HG03025 (cell line): ENCODE measurements at regions not wholly inside any gene's neighbourhood (a gene's known extent, or its start where the extent isn't known, plus 50 kb on each side); places are given as distances from the start of the nearest gene placed in this dataset.
"Not testable (repeated sequence)": the region's sequence is repeated elsewhere in the genome, so short reads cannot be mapped to it uniquely, and the experiment has no call there.

Source experiments
- ATAC-seq: cut with Tn5 transposase; IDR thresholded peaks from one replicate; pipeline ENCODE4 v1.9.1; 2021; ENCODE audit warnings: mild to moderate bottlenecking, moderate library complexity; ENCODE audit not compliant: unreplicated experiment, low FRiP score

DNA sequence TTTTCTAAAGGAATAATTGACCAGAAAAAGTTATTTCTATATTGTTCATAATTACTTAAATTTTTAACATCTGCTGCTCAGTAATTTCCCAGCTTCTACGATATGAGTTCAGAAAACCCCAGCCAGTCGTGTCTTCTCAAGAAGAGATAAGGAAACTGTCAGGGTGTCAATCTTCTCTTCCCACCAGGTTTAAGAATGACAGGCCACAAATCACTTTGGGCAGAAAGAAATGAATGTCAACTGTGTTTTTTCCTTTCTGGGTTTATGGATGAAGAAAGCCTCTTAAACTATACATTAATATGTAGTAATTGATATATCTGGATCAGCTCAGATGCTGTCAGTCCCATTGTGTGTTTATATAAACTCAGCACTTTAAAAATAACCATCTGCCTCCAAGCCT is 453.2 kb upstream of the NUDT12 start:
- no peak for ATAC-seq

DNA sequence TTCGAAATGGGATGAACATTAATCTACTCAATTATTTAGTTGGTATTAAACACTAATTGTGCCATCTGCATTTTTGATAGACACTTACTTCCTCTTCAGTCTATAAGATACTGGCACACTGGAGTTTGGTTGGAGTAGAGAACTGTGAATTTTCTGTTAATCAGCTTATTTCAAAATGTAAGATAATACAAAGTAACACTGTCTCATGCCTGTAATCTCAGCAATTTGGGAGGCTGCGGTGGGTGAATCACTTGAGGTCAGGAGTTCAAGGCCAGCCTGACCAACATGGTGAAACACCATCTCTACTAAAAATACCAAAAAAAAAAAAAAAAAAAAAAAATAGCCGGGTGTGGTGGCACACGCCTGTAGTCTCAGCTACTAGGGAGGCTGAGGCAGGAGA is 440.2 kb upstream of the NUDT12 start:
- ATAC-seq: not testable (repeated sequence)

DNA sequence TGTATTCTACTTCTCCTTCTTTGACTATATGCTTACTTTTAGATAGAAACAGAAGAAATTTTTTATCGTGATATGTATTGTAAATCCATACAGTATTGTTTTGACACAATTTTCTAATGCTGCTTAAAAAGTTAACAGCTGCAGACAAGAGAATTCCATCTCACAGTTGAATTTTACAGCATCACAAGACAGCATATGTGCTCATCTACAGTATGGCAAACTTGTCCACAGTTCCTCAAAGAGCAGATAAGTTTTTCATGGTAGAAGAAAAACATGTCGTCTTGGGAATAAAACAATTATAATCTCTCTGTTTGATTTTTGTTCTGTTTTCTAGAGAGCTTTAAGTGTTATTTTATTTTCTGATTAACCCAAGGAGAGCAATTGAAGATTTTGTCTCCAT is 438.5 kb upstream of the NUDT12 start:
- no peak for ATAC-seq

DNA sequence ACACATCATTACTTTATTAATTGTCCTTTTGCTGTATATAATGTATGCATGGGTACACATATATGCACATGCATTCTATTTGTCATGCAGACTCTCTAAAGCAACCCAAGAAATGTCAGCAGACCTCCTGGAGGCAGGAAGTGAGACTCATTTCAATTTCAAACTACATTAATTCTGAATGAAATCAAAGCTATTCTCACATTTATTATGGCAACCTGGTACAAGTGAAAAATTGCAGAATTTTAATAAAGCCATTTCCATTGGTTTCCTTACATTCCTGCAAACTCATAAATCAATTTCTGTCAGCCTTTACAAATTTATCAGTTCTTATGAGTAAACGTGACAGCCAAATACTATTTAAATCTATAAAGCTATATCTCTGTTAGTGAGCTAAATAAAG is 430.4 kb upstream of the NUDT12 start:
- no peak for ATAC-seq

DNA sequence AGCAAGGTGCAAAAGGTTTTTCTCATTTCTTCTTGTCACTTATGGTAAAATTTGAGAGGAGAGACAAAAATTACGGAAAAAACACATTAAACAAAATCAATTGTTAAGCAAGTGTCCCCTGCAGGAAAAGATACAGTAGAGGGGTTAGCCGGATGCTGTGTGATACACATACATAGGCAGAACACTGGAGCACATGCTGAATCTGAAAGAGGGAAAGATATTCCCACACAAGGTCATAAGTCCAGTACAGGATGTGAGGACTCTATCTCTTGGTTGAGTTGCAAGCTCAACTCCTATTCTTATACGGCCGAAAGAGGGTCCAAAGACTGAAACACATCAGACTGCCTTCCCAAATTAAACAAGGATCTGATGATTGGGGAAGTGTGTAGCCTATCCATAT is 427.5 kb upstream of the NUDT12 start:
- no peak for ATAC-seq

DNA sequence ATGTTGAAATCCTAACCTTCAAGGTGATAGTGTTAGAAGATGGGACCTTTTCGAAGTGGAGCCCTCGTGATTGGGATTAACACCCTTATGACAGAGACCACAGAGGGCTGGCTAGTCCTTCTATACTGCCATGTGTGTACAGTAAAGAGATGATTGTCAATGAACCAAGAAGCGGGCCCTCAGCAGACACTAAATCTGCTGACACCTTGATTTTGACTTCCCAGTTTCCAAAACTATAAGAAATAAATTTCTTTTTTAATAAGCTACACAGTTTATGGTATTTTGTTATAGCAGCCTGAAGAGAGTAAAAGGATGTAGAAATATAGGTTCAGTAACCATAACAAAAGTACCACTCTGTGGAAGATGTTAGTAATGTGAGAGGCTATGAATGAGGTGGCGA is 419.0 kb upstream of the NUDT12 start:
- ATAC-seq: no peak

DNA sequence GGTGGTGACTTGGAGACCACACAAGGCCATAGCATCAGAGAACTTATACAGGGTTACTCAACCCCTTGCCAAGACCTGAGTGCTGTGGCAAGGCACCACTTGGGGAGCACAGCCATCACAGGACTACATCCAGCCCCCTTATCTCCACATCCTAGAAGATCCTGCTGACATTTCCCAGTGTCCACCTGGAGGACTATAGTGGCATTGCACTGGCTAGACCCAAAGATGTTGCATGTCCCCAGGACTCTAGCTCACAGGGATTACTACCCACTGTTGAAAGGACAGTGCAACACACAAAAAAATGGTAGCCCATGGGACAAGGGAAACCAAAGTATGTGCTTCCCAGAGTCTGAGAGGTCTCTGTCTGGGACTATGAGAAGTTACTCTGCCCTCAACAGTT is 411.1 kb upstream of the NUDT12 start:
- no peak for ATAC-seq

DNA sequence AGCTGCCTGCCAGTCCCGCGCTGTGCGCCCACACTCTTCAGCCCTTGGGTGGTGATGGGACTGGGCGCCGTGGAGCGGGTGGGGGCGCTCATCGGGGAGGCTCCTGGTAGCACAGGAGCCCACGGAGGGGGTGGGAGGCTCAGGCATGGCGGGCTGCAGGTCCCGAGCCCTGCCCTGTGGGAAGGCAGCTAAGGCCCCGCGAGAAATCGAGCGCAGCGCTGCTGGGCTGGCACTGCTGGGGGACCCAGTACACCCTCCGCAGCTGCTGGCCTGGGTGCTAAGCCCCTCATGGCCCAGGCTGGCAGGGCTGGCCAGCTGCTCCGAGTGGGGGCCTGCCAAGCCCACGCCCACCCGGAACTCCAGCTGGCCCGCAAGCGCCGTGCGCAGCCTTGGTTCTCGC is 403.7 kb upstream of the NUDT12 start:
- not testable (repeated sequence) for ATAC-seq

DNA sequence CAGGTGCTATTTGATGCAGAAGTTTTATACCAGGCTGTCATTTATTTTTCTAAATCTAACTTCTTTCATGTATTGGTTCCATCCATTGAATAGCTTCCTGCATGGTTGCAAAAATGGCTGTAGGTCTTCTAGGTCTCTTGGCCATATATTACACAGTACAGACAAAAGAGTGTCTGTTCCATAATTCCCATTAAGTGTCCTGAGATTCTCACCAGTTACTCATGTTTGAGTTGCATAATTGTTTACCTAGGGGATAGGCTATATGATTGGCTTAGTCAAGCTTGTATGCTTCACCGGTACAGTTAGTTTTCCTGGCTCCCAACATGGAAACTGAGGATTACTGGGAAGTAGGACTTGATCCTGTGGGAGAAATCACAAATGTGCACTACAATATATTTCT is 399.4 kb upstream of the NUDT12 start:
- no peak for ATAC-seq

DNA sequence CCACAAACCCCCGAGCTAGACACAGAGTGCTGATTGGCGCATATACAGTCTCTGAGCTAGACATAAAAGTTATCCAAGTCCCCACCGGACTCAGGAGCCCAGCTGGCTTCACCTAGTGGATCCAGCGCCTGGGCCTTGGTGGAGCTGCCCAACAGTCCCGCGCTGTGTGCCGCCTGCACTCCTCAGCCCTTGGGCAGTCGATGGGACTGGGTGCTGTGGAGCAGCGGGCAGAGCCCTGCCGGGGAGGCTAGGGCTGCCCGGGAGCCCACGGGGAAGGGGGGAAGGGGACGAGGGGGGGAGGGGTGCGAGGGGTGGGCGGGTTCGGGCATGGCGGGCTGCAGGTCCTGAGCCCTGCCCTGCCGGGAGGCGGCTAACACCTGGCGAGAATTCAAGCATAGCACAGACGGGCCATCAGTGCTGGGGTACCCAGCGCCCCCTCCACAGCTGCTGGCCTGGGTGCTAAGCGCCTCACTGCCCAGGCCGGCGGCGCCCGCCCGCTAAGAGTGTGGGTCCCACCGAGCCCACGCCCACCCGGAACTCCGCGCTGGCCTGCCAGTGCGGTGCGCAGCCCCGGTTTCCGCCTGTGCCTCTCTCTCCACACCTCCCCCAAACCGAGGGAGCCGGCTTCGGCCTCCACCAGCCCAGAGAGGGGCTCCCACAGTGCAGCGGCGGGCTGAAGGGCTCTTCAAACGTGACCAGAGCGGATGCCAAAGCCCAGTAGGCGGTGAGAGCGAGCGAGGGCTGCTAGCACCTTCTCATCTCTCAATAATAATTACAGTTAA is 391.2 kb upstream of the NUDT12 start:
- no peak for ATAC-seq

DNA sequence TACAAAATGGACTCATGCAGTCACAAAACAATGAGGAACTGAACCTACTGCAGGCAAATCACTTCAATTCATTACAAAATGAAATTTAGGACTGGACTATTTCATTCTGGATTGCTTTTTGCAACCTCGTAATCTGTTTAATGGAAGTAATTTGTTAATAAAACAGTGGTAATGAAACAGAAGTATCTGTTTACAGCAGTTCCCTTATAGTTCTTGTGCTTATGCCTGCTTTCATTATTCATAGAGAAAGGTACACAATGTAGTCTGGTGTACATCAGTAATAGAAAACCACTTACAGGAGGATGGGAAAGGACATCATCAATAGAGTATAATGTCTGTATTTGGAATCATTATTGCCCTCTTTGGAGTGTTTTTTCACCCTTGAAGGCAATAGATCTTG is 389.2 kb upstream of the NUDT12 start:
- no peak for ATAC-seq

DNA sequence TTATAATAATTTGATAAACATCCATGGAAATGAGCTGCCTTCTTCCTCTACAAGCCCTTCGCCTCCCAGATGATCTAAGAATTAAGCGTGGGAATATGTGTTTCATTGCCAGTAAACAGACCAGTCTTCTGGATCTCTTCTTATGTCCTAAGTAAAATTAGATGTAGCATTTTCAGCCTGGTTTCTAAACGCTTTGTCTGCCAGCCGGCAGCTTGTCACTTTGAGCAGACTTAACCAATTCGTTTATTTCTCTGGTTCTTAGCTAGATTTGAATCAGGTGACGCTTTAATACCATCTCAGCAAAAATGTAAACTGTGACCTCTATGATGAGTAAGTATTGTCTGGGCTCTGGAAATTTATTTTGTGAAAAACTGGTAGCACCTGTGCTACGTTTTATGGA is 380.6 kb upstream of the NUDT12 start:
- ATAC-seq: no peak

DNA sequence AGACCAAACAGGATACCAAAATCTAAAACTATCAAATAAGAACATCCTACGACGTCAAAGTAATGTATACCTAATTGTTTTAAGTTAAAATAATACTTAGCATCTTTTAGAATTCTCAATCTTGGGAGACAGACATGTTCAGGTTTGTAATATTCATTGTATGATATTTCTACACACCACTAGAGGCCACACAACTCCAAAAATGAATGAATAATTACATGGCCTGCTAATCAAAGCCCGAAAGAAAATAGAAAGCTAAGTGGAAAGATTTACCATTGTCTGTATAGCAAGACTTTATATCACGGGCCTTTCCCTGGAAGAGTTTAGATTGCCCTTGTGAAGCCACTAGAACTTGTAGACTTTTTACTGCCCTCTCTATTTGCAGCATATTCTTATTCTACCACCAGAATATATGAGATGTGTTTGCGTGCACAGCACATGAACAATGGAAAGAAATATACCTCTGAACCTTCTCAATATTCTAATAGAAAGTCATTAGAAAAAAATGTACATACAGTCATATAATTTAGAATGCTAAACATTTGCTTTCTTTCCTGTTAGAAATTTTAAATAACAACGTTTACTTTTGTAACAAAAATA is 380.1 kb upstream of the NUDT12 start:
- no peak for ATAC-seq

DNA sequence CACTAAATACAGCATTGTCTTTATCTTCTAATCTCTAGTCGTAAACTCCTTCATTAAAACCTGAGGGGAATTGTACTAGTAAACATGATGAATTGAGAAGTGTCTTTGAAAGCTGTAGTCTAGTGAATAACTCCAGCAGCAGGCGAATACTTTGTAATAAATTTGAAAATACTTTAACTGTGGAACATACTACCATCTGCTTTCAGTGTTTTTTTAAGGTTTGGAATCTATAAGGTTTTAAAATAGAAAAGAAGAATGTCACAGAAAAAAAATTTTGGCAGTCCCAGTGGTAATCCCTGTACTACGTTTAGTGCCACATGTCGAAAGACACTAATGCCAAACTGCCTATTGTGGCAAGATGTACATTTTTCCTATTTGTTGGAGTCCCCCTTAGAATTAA is 379.0 kb upstream of the NUDT12 start:
- ATAC-seq: no peak

DNA sequence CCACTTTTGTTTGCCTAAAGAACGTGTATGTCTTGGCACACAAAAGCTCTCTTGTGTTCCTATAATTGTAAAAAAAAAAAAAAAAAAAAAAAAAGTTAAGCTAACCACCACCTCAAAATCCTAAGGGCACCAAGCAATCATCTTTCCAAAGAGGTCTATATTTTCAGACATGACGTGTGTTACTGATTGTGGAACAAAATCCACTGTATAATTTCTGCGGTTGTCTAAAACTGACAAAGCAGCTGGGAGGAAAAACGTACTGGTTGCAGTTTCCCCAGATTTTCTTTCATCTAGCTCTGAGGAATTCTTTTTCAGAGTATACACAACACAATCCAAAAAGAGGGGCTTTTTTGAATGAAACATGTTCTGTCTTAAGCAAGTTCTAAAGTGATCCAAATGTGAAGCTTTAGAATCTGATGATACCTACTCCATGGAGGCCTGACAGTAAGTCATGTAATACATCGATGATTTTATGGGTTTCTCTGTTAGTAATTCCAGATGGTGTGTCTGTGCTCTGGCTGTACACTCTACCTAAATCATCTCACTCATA is 375.6 kb upstream of the NUDT12 start:
- no peak for ATAC-seq

DNA sequence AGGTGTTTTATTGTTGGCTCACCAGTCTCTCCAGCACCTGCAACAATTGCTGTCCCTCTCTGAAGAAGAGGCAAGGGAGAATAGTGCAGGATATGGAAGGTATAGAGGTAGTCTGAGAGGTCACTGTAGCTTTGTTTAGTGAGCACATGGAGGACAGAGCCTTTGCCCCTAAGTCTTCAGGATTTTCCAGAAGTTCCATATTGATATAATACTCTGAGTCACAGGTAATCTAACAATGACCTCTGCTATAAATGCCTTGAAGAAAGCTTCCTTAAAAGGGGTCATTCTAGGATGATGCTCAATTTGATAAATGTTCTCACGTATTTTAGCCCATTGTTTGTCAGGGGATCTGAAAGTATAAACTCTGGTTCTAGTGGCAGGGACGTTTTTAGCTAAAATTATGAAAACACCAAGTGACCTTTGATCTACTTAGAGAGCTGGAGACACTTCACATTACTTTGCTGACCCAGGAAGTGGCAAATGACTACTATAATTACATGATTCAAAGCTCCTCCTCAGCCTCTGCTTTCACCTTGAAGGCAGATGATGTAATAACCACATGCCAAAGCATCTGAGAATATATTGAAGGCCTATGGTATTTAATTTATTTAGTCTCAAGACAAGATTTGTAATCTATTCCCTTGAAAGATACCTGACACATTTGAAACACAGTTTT is 366.9 kb upstream of the NUDT12 start:
- ATAC-seq: no peak

DNA sequence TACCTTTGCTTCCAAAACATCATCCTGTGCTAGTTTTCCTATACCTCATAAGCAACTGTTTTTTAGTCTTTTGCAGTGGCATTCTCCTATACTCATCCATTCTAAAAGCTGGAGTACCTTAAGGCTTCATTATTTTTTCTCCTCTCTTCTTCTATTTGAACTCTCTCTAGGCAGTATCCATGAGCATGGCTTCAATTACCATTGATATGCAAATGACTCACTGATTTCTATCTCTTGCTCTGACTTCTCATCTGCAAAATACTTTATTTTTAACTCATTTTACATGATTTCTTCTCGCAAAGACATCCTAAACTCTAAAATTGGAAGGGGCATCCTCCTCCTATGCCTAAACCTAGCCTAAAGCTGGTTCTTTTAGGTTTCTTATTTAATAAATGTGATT is 365.1 kb upstream of the NUDT12 start:
- ATAC-seq: no peak

DNA sequence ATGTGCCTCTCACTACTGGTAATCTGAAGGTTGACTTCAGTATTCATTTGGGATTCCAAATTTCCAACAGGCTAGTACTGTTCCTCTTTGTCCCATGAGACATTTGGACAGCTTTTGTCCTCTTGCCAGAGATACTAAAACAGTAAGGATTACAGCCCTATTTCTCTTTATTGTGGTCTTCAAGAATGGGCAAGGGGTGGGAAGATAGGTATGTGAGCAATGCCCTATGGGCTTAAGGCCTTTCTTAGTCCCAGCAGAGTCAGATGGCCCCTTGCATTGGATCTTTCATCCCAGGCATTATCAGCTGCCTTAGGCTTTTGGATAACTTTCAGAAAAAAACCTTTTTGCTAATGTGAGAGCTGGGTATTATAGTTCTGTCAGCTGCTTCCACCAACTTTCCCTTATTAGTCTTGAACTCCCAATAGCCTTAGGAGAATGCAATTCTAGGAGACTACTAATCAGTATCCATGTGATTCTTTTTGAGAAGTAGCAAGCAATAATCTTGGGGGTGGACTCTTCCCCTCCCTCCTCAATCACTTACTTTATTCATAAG is 361.1 kb upstream of the NUDT12 start:
- no peak for ATAC-seq

DNA sequence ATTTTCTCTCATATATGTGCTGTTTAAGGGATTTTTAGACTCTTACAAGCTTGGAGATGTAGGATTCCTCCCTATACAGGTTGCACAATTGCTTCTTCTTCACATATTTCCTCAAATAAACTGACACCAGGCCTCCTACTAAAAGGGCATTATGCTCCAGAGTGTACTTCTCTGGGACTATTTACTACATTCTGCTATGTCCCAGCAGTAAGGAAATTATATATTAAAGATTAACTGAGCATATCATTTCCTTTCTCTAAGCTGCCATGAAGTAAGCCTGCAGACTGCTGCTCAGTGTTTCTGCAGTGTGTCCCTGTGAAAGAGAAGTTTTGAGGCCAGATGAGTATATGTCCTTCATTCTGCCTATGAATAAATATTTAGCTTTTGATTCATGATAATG is 356.9 kb upstream of the NUDT12 start:
- no peak for ATAC-seq

DNA sequence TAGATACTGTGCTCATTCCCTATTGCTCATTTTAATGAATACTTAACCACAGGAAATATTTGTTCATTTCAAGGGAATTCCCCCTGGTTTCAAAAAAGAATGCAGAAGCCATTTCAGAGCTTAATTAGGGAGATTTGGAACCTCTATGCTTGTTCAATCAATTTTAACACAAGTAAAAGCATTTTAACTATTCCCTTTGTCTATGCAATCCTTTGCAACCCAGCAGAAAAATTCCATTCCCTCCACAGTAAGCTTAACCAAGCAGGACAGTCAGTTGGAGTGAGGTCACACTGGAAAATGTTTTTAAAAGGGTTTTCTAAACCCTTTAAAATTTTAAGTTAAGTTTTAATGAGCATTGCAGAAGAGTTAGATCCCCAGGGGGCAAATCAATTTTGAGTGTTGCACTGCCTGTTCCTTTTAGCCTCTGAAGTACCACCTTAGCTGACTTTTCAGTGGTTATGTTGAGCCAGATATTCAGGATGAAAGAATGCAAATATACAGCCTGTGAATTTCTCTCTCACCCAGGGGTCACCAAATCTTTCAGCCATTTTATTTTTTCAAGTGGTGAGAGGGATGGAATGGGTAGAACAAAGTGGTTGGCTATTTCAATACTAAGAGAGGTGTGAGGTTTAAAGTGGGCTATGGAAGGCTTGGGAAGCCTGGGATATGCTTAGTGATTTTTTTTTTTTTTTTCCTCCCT is 356.2 kb upstream of the NUDT12 start:
- no peak for ATAC-seq

DNA sequence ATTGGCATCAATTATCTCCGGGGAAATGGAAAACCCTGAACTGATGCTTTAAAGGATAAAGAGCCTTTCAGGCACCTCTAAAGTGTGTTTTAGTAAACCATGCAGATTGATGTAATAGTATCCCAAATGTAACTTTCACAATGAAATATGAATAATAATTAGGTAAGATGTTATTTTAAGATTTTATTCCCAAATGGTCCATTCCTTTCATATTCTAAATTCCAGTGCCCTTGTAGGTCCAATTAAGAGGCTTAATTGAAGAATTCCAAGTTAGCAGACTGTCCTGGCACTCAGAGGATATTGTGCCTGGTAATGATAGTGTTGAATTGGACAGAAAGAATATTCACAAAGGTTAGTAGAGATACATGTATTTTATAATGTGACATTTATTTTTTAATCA is 352.5 kb upstream of the NUDT12 start:
- ATAC-seq: no peak
